ENCODE measurements at regions not wholly inside any gene's neighbourhood (a gene's known extent, or its start where the extent isn't known, plus 50 kb on each side); places are given as distances from the start of the nearest gene placed in this dataset.

- ChIA-PET CTCF (interaction anchor here (2.1 kb wide), 1 partner anchor 67 kb away, joined by 4 read pairs; no protein-coding TSS in a partner anchor), POLR2A (no interaction called here)
- DNase-seq (ENCODE audit: low read depth, low spot score), result no peak
Measured at GRCh38 chr16:9206156-9206555, 114.7 kb downstream of the HAPSTR1 start.

More at GRCh38 chr16:9206156-9206555, 114.7 kb downstream of the HAPSTR1 start:
- no peak overlapping the region for H3K27ac ChIP-seq (ENCODE audit: insufficient read depth, low read depth, low read length)
- no peaks in the 10 kb centered on the region for H3K9me1 ChIP-seq (replicated peaks; ENCODE audit: control insufficient read depth, extremely low read depth, insufficient read depth, low read length)
- no peaks in the 10 kb centered on the region for H3K79me2 ChIP-seq (ENCODE audit: control insufficient read depth, insufficient read depth, low read length)
- no peaks in the 10 kb centered on the region for H4K20me1 ChIP-seq (replicated peaks; ENCODE audit: control insufficient read depth, extremely low read depth, insufficient read depth, low read length)
- no peaks in the 10 kb centered on the region for H3K27me3 ChIP-seq (ENCODE audit: control insufficient read depth in 2 of 2, insufficient read depth in 2 of 2, low read length in 2 of 2)
- no peak overlapping the region for H2AFZ ChIP-seq (ENCODE audit: low read depth, low read length)
- no peaks in the 10 kb centered on the region for H3K36me3 ChIP-seq (ENCODE audit: control insufficient read depth in 2 of 2, extremely low read depth in 1 of 2, insufficient read depth in 2 of 2, low read length in 2 of 2)
- H3K4me1 ChIP-seq (ENCODE audit: control insufficient read depth, extremely low read depth, insufficient read depth, low read length), result no peaks in the 10 kb centered on the region
- no peaks in the 10 kb centered on the region for H3K9me3 ChIP-seq (replicated peaks; ENCODE audit: control insufficient read depth, insufficient read depth, low read length)
- FAIRE-seq, result no peak
- dilution Hi-C loops (cut with MboI; ENCODE audit: extremely low pct_ligation_motif_present, low sequenced_read_pairs), result no loop called here
- intact Hi-C loops (cut with micrococcal nuclease), result no loop called here
- no peak overlapping the region for H3K9ac ChIP-seq (replicated peaks; ENCODE audit: extremely low read depth, insufficient read depth, low read length)
- no peak overlapping the region for H3K4me3 ChIP-seq (replicated peaks in 1 of 3; ENCODE audit: insufficient read depth in 1 of 3, low read depth in 1 of 3, low read length in 3 of 3)
- no peak overlapping the region for H3K4me2 ChIP-seq (ENCODE audit: insufficient read depth, low read length)
- TF ChIP-seq MAX (IDR thresholded peaks at IDR 0.05; ENCODE audit: insufficient read depth, insufficient read length), result no peak
- no peak for TF ChIP-seq CTCF (IDR thresholded peaks at IDR 0.05; ENCODE audit: extremely low read depth in 1 of 2, insufficient read depth in 1 of 2, low read depth in 1 of 2, low read length in 2 of 2)
- TF ChIP-seq POLR2A (IDR thresholded peaks at IDR 0.05; ENCODE audit: low read depth, low read length), result no peak
- TF ChIP-seq JUN (IDR thresholded peaks at IDR 0.05; ENCODE audit: borderline replicate concordance, insufficient read depth, insufficient read length, low read depth), result no peak
- TF ChIP-seq FOS (IDR thresholded peaks at IDR 0.05; ENCODE audit: borderline replicate concordance, insufficient read depth, low read length), result no peak
- no peak for TF ChIP-seq GATA2 (IDR thresholded peaks at IDR 0.05; ENCODE audit: insufficient read depth, insufficient read length, low read depth, low read length)
- no peak for TF ChIP-seq MYC (IDR thresholded peaks at IDR 0.05; ENCODE audit: low read depth, low read length)
- TF ChIP-seq EZH2 (IDR thresholded peaks at IDR 0.05; ENCODE audit: borderline replicate concordance, low read depth, low read length, severe bottlenecking), result no peak
- TF ChIP-seq POLR2AphosphoS5 (IDR thresholded peaks at IDR 0.05; ENCODE audit: insufficient read depth, low read depth, low read length), result no peak
- BruUV-seq (replicated peaks), result no TSS peak
